ENCODE measurements at regions not wholly inside any gene's neighbourhood (a gene's known extent, or its start where the extent isn't known, plus 50 kb on each side); places are given as distances from the start of the nearest gene placed in this dataset.

DNA sequence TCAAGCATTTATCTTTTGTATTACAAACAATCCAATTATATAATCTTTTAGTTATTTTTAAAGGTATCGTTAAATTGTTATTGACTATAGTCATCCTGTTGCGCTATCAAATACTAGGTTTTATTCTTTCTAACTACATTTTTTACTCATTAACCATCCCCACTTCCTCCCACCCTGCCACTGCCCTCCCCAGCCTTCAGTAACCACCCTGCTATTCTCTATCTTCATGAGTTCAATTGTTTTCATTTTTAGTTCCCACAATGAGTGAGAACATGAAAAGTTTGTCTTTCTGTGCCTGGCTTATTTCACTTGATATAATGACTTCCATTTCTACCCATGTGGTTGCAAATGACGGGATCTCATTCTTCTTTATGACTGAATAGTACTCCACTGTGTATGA is 94.1 kb upstream of the MYOCD start:
- Histone ChIP-seq H3K27ac (ENCODE audit: low read length) (no peak overlapping the region), H3K9me3 (ENCODE audit: insufficient read depth, low read depth, low read length) (no peaks in the 10 kb centered on the region), H3K4me1 (ENCODE audit: insufficient read depth, low read length) (no peaks in the 10 kb centered on the region; the same call in 1 of the 2 replicates), H3K36me3 (ENCODE audit: insufficient read depth, low read depth, low read length) (no peaks in the 10 kb centered on the region), H3K9ac (ENCODE audit: low read depth, low read length) (no peak overlapping the region), H3K4me3 (ENCODE audit: low read length) (no peak overlapping the region), H3K27me3 (ENCODE audit: insufficient read depth, low read length) (no peaks in the 10 kb centered on the region)

DNA sequence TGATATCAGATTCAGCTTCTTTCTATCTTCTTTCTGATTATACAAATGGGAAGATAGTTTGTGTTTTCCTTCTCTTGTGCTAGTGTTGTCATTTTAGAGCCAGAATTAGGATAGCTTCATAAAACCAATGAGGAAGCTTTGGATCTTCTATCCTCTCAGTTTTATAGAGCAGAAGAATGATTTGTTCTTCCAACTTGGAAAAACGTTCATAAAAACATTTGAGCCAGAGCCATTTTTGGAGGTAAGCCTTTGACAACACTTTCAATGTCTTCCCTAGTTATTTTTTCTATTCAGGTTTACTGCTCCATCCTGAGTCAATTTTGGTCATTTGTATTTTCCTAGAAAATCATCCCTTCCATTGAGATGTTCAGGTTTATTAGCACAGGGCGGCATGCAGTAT is 91.2 kb upstream of the MYOCD start:
- Histone ChIP-seq H3K4me3 (ENCODE audit: low read length) (no peak overlapping the region), H3K9ac (ENCODE audit: low read depth, low read length) (no peak overlapping the region), H3K27ac (ENCODE audit: low read length) (no peak overlapping the region), H3K27me3 (ENCODE audit: insufficient read depth, low read length) (no peaks in the 10 kb centered on the region), H3K9me3 (ENCODE audit: insufficient read depth, low read depth, low read length) (no peaks in the 10 kb centered on the region), H3K4me1 (ENCODE audit: insufficient read depth, low read length) (no peaks in the 10 kb centered on the region), H3K36me3 (ENCODE audit: insufficient read depth, low read depth, low read length) (no peaks in the 10 kb centered on the region)

DNA sequence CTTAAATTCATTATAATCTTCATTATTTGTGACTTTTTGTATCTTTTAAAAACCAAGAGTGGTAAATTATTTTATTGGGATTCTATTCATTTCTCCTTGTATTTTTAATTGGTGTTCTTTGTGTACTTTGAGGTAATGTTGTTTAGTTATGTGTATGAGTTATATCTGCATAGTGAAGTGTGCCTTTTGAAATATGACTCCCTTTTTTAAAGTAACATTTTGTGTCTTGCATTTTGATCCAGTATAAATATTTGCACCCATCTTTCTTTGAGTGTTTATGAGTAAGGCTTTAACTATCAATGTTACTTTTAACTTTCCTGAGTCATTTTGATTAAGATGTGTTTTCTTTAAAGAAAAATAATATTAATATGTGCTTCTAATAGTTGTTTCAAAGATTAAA is 90.0 kb upstream of the MYOCD start:
- H3K27ac ChIP-seq (ENCODE audit: low read length), result no peak overlapping the region
- H3K9me3 ChIP-seq (ENCODE audit: insufficient read depth, low read depth, low read length), result no peaks in the 10 kb centered on the region
- no peaks in the 10 kb centered on the region for H3K27me3 ChIP-seq (ENCODE audit: insufficient read depth, low read length)
- H3K4me1 ChIP-seq (ENCODE audit: insufficient read depth, low read length), result no peaks in the 10 kb centered on the region
- H3K4me3 ChIP-seq (ENCODE audit: low read length), result no peak overlapping the region
- H3K36me3 ChIP-seq (ENCODE audit: insufficient read depth, low read depth, low read length), result no peaks in the 10 kb centered on the region
- no peak overlapping the region for H3K9ac ChIP-seq (ENCODE audit: low read depth, low read length)

DNA sequence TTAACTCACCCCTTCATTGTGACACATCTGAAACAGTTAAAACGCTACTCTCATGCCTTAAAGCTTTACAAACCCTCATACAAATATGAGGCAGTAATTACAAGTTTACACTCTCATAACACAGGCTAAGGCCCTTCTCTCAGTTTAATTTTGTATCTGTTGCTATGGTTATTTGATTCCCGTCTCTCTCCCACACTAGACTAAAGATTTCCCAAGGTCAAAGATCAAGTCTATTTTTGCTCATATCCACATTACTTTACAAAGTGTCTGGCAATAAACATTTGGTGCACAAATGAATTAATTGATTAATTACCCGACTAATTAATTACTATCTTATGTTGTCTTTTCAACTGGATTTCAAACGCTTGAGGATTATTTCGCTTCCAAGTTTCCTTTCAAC is 86.4 kb upstream of the MYOCD start:
- Histone ChIP-seq H3K9me3 (ENCODE audit: insufficient read depth, low read depth, low read length) (no peaks in the 10 kb centered on the region), H3K9ac (ENCODE audit: low read depth, low read length) (no peak overlapping the region), H3K36me3 (ENCODE audit: insufficient read depth, low read depth, low read length) (no peaks in the 10 kb centered on the region), H3K4me1 (ENCODE audit: insufficient read depth, low read length) (no peaks in the 10 kb centered on the region), H3K4me3 (ENCODE audit: low read length) (no peak overlapping the region), H3K27me3 (ENCODE audit: insufficient read depth, low read length) (no peaks in the 10 kb centered on the region), H3K27ac (ENCODE audit: low read length) (no peak overlapping the region)

DNA sequence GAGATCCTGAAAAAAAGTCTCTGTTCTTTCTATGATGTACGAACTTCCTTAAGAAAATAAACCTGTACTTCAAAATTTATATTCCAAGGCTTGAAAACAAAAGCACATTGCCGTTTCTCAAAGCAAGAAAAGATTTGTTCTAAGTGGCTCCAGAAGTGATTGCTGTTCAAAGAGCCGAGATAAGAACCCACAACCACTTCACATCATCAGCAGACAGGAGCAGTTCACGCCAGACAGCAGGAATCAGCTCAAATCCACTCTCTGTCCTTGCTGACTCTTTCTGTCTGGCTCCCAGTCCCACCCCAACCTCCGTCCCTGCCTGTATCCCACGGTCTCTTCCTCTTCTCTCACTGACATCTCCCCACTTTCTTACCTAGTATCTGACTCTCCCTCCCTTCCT is 85.0 kb upstream of the MYOCD start:
- Histone ChIP-seq H3K9me3 (ENCODE audit: insufficient read depth, low read depth, low read length) (no peaks in the 10 kb centered on the region), H3K4me3 (ENCODE audit: low read length) (no peak overlapping the region; the same call in 1 of the 2 replicates), H3K27ac (ENCODE audit: low read length) (no peak overlapping the region), H3K36me3 (ENCODE audit: insufficient read depth, low read depth, low read length) (no peaks in the 10 kb centered on the region), H3K27me3 (ENCODE audit: insufficient read depth, low read length) (no peaks in the 10 kb centered on the region), H3K9ac (ENCODE audit: low read depth, low read length) (no peak overlapping the region), H3K4me1 (ENCODE audit: insufficient read depth, low read length) (no peaks in the 10 kb centered on the region)

DNA sequence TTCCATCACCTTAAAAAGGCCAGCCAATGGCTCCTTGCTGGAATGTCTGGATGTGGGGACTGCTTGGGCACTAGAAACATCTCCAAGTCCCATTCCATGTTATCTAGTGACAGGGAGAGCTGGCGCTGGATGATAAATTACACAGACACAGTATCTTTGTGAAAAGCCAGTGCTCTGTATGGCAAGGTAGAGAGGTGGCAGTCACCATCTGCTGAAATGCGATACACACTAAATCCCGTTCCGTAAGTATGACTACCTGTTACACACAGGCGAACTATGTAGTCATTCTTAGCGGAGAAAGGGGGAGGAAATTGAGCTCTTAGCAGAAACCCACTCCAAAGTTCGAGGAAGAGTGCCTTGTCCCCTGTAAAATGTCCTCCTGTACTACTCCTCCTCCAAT is 81.0 kb upstream of the MYOCD start:
- no peaks in the 10 kb centered on the region for H3K4me1 ChIP-seq (ENCODE audit: insufficient read depth, low read length)
- no peak overlapping the region for H3K27ac ChIP-seq (ENCODE audit: low read length)
- H3K27me3 ChIP-seq (ENCODE audit: insufficient read depth, low read length), result no peaks in the 10 kb centered on the region
- no peak overlapping the region for H3K4me3 ChIP-seq (ENCODE audit: low read length)
- H3K36me3 ChIP-seq (ENCODE audit: insufficient read depth, low read depth, low read length), result no peaks in the 10 kb centered on the region
- H3K9ac ChIP-seq (ENCODE audit: low read depth, low read length), result no peak overlapping the region
- no peaks in the 10 kb centered on the region for H3K9me3 ChIP-seq (ENCODE audit: insufficient read depth, low read depth, low read length)

DNA sequence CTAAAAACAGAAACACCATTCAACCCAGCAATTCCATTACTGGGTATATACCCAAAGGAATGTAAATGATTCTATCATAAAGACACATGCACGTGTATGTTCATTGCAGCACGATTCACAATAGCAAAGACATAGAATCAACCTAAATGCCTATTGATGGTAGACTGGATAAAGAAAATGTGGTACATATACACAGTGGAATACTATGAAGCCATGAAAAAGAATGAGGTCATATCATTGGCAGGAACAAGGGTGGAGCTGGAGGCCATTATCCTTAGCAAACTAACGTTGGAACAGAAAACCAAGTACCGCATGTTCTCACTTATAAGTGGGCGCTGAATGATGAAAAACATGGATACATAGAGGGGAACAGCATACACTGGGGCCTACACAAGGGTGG is 77.2 kb upstream of the MYOCD start:
- H3K27me3 ChIP-seq (ENCODE audit: insufficient read depth, low read length), result no peaks in the 10 kb centered on the region
- H3K36me3 ChIP-seq (ENCODE audit: insufficient read depth, low read depth, low read length), result no peaks in the 10 kb centered on the region
- no peak overlapping the region for H3K4me3 ChIP-seq (ENCODE audit: low read length)
- 0 out of 2 replicates have a peak, but pooled peaks cover 3% of the 10 kb centered on the region for H3K4me1 ChIP-seq (ENCODE audit: insufficient read depth, low read length)
- no peaks in the 10 kb centered on the region; the same call in 1 of the 2 replicates for H3K9me3 ChIP-seq (ENCODE audit: insufficient read depth, low read depth, low read length)
- no peak overlapping the region for H3K27ac ChIP-seq (ENCODE audit: low read length)
- no peak overlapping the region for H3K9ac ChIP-seq (ENCODE audit: low read depth, low read length)

DNA sequence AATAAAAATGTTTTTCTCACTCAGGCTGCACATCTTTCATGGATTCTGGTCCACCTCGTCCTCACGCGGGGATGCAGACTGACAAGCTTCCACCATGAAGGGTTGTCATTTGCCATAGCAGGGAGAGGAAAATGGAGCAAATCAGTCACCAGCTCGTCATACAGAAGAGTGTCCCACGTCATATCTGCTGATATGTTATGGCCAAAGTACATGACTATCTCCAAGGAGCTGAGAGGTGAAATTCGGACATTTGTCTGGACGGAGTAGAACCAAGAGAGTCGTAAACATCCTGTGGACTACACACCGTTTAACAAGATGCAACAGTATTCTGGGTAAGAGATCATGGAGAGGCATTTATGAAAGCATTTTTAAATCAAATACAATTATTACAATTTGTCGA is 75.3 kb upstream of the MYOCD start:
- no peaks in the 10 kb centered on the region for H3K27me3 ChIP-seq (ENCODE audit: insufficient read depth, low read length)
- no peak overlapping the region for H3K27ac ChIP-seq (ENCODE audit: low read length)
- H3K9ac ChIP-seq (ENCODE audit: low read depth, low read length), result no peak overlapping the region
- H3K4me1 ChIP-seq (ENCODE audit: insufficient read depth, low read length), result 0 out of 2 replicates have a peak, but pooled peaks cover 3% of the 10 kb centered on the region
- no peak overlapping the region for H3K4me3 ChIP-seq (ENCODE audit: low read length)
- no peaks in the 10 kb centered on the region for H3K36me3 ChIP-seq (ENCODE audit: insufficient read depth, low read depth, low read length)
- H3K9me3 ChIP-seq (ENCODE audit: insufficient read depth, low read depth, low read length), result no peaks in the 10 kb centered on the region; the same call in 1 of the 2 replicates

DNA sequence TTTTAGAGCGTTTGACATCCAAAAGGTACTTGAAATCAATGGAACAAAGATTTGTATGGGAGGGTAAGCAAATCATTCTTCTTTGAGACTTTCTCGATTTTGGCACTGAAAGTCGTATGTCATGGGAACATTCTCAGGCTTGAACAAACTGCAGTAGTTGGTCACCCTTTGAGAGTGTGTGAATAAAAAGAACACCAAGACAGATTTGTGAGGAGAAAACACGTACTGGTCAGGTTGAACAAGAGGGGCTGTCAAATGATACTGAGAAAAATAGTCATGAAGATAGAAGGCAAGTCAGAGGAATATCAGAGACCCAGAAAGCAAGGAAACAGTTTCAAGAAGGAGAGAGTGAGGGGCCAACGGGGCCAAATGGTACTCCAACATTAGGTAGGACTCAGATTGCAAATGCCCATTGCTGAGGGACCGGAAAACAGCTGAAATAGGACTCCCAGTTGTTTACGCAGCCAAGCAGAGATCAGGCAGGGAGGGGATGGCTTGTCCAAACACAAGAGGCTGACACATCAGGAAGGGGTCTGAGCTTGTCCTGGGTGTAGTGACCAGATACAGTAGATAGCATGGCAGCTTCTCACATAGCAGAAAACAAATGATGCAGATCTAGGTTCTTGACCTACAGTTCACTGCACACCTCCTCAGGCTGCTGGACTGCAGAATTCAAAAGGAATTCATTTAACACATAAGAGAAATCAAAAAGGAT is 74.5 kb upstream of the MYOCD start:
- H3K4me3 ChIP-seq (ENCODE audit: low read length), result no peak overlapping the region
- H3K4me1 ChIP-seq (ENCODE audit: insufficient read depth, low read length), result 0 out of 2 replicates have a peak, but pooled peaks cover 3% of the 10 kb centered on the region
- no peaks in the 10 kb centered on the region for H3K36me3 ChIP-seq (ENCODE audit: insufficient read depth, low read depth, low read length)
- H3K27me3 ChIP-seq (ENCODE audit: insufficient read depth, low read length), result no peaks in the 10 kb centered on the region
- no peak overlapping the region for H3K9ac ChIP-seq (ENCODE audit: low read depth, low read length)
- no peaks in the 10 kb centered on the region; the same call in 1 of the 2 replicates for H3K9me3 ChIP-seq (ENCODE audit: insufficient read depth, low read depth, low read length)
- no peak overlapping the region for H3K27ac ChIP-seq (ENCODE audit: low read length)

DNA sequence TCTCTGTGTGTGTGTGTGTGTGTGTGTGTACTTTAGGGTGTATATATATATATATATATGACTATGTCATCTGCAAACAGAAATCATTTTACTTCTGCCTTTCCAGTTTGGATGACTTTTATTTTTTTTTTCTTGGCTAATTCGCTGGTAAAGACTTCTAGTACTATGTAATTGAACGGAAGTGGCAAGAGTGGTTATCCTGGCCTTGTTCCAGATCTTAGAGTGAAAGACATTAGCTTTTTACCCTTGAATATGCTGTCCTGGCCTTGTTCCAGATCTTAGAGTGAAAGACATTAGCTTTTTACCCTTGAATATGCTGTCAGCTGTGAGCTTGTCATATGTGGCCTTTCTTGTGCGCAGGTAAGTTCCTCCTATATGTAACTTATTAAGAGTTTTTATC is 72.7 kb upstream of the MYOCD start:
- H3K4me3 ChIP-seq (ENCODE audit: low read length), result no peak overlapping the region
- H3K9ac ChIP-seq (ENCODE audit: low read depth, low read length), result no peak overlapping the region
- H3K36me3 ChIP-seq (ENCODE audit: insufficient read depth, low read depth, low read length), result no peaks in the 10 kb centered on the region
- H3K27me3 ChIP-seq (ENCODE audit: insufficient read depth, low read length), result no peaks in the 10 kb centered on the region
- 0 out of 2 replicates have a peak, but pooled peaks cover 3% of the 10 kb centered on the region for H3K4me1 ChIP-seq (ENCODE audit: insufficient read depth, low read length)
- no peak overlapping the region for H3K27ac ChIP-seq (ENCODE audit: low read length)
- H3K9me3 ChIP-seq (ENCODE audit: insufficient read depth, low read depth, low read length), result no peaks in the 10 kb centered on the region; the same call in 1 of the 2 replicates

DNA sequence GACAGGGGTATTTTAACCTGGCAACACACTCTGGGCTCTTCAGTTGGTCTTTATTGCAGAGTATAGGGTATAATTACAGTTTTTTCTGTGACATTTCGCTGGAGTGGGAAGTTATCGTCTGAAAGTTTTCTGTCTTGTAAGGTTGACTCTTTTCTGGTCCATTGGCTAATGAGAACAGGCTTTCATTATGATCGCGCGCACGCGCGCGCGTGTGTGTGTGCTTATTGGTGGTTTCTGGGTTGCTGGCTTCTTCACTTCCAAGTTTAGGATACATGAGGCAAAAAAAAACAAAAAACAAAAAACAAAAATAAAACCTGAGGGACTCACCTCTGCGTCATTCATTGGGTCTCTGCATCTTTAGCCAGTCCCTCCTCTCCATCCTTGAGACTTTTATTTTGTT is 68.7 kb upstream of the MYOCD start:
- no peak overlapping the region for H3K9ac ChIP-seq (ENCODE audit: low read depth, low read length)
- no peaks in the 10 kb centered on the region for H3K4me1 ChIP-seq (ENCODE audit: insufficient read depth, low read length)
- no peak overlapping the region for H3K27ac ChIP-seq (ENCODE audit: low read length)
- no peaks in the 10 kb centered on the region for H3K9me3 ChIP-seq (ENCODE audit: insufficient read depth, low read depth, low read length)
- H3K27me3 ChIP-seq (ENCODE audit: insufficient read depth, low read length), result no peaks in the 10 kb centered on the region
- no peaks in the 10 kb centered on the region for H3K36me3 ChIP-seq (ENCODE audit: insufficient read depth, low read depth, low read length)
- no peak overlapping the region for H3K4me3 ChIP-seq (ENCODE audit: low read length)

DNA sequence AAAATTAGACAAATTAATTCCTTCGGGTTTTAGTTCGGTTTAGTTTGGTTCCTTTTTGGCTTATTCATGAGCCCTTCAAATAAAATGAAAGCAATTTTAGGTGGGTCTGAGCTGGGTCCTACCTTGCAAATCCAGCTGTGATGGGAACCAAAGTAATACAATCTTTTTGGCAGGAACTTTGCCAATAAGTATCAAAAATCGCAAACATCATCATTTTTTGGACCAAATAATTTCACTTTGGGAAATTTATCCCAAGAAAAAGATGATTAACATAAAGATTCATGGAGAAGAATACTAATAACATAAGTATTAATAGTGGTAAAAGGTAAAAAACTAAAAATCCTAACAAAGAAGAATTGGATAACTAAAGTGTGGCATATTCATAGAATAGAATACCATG is 67.8 kb upstream of the MYOCD start:
- no peak overlapping the region for H3K27ac ChIP-seq (ENCODE audit: low read length)
- H3K36me3 ChIP-seq (ENCODE audit: insufficient read depth, low read depth, low read length), result no peaks in the 10 kb centered on the region
- no peaks in the 10 kb centered on the region for H3K9me3 ChIP-seq (ENCODE audit: insufficient read depth, low read depth, low read length)
- no peak overlapping the region for H3K4me3 ChIP-seq (ENCODE audit: low read length)
- no peaks in the 10 kb centered on the region for H3K4me1 ChIP-seq (ENCODE audit: insufficient read depth, low read length)
- H3K9ac ChIP-seq (ENCODE audit: low read depth, low read length), result no peak overlapping the region
- H3K27me3 ChIP-seq (ENCODE audit: insufficient read depth, low read length), result no peaks in the 10 kb centered on the region
